IPS-20b (cell line): ENCODE measurements at regions not wholly inside any gene's neighbourhood (a gene's known extent, or its start where the extent isn't known, plus 50 kb on each side); places are given as distances from the start of the nearest gene placed in this dataset.

Experiments used
- H3K27ac ChIP-seq: one replicate; pipeline ENCODE4 v1.5.1; 2013; ENCODE audit warnings: low read length
- H3K27me3 ChIP-seq: 2 replicates; pipeline ENCODE4 v1.6.1; 2013; ENCODE audit warnings: mild to moderate bottlenecking, low read length, inconsistent platforms; ENCODE audit not compliant: insufficient read depth
- H3K36me3 ChIP-seq: 2 replicates; pipeline ENCODE4 v1.6.1; 2013; ENCODE audit warnings: low read depth, mild to moderate bottlenecking, inconsistent platforms, low read length, moderate library complexity; ENCODE audit not compliant: insufficient read depth
- H3K4me1 ChIP-seq: 2 replicates; pipeline ENCODE4 v1.6.1; 2013; ENCODE audit warnings: mild to moderate bottlenecking, control low read depth, inconsistent platforms, low read length, moderate library complexity; ENCODE audit not compliant: insufficient read depth
- H3K4me3 ChIP-seq: 2 replicates; pipeline ENCODE4 v1.5.1; 2013; ENCODE audit warnings: mild to moderate bottlenecking, low read length, inconsistent platforms
- H3K9ac ChIP-seq: 2 replicates; pipeline ENCODE4 v1.6.1; 2013; ENCODE audit warnings: low read depth, mild to moderate bottlenecking, inconsistent platforms, low read length, moderate library complexity
- H3K9me3 ChIP-seq: 2 replicates; pipeline ENCODE4 v1.6.1; 2013; ENCODE audit warnings: mild to moderate bottlenecking, low read depth, low read length, inconsistent platforms; ENCODE audit not compliant: insufficient read depth

DNA sequence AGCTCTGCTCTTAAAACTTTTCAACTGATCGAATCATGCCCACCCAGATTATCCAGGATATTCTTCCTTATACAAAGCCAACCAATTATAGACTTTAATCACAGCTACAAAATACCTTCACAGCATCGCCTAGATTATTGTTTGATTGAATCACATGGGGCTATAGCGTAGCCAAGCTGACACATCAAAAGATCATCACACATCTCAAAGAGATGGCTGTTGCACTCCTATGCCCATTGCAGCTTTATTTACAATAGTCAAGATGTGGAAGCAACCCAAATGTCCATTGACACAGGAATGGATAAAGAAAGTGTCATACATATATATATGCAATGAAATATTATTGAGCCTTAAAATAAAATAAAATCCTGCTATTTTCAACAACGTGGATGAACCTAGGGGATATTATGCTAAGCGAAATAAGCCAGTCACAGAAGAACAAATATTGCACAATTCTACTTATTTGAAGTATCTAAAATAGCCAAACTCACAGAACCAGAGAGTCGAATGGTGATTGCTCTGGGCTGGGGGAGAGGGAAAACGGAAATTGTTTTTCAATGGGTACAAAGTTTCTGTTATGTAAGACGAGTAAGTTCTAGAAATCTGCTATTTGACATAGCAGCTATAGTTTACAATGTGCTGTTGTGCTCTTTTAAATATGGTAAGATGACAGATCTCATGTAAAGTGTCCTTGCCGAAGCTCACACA lies 60.9 kb upstream of the ERCC4 start:
- Histone ChIP-seq H3K27ac (no peak overlapping the region), H3K9me3 (no peaks in the 10 kb centered on the region), H3K36me3 (no peaks in the 10 kb centered on the region), H3K4me1 (no peaks in the 10 kb centered on the region), H3K4me3 (no peak overlapping the region), H3K9ac (no peak overlapping the region), H3K27me3 (no peaks in the 10 kb centered on the region)

DNA sequence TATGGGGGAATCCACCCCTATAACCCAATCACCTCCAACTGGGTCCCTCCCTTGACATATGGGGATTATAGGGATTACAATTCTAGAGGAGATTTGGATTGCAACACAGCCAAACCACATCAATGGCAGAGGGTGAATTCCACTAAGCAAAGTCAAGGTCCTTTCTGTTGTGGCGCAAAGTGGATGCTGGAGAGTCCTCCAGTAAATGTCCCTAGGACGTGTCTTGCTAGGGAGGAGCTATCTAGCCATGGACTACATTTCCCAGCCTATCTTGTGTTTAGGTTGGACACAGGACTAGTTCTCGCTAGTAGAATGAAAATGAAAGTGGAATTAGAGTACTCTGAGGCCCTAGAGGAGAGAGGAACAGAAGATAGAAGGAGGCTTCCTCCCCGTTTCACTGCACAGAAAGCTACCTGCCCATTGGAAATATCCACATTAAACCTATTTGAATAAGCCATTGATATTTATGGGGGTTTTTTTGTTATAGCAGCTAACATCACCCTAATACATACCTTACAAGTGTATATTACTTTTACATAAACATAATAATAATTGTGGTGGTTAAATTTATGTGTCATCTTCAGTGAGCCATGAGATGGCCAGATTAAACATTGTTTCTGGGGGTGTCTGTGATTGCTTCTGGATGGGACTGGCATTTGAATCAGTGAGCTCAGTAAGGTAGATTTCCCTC lies 56.7 kb upstream of the ERCC4 start:
- H3K9me3 ChIP-seq: no peaks in the 10 kb centered on the region
- no peak overlapping the region for H3K9ac ChIP-seq
- H3K27me3 ChIP-seq: no peaks in the 10 kb centered on the region
- H3K4me1 ChIP-seq: no peaks in the 10 kb centered on the region
- H3K36me3 ChIP-seq: no peaks in the 10 kb centered on the region
- no peak overlapping the region for H3K4me3 ChIP-seq
- H3K27ac ChIP-seq: no peak overlapping the region

DNA sequence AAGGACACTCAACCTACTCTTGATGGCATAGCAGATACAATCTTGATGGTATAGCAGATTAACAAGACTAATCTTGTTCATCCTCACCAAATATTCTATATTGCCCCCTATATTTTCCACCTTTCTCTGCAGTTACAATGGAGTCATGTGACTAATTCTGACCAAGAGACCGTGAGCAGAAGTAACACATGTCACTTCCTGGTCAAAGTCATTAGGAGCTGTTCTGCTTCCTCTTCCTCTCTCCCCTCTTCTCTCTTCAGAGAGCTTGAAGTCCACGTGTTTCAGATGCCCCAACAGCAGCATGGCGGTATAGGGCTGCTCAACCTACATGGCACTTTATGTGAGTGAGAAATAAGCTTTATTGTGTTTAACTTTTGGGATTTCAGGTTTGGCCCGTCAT lies 55.3 kb upstream of the ERCC4 start:
- no peaks in the 10 kb centered on the region for H3K4me1 ChIP-seq
- no peak overlapping the region for H3K4me3 ChIP-seq
- H3K27me3 ChIP-seq: no peaks in the 10 kb centered on the region
- no peaks in the 10 kb centered on the region for H3K36me3 ChIP-seq
- no peak overlapping the region for H3K27ac ChIP-seq
- H3K9ac ChIP-seq: no peak overlapping the region
- H3K9me3 ChIP-seq: no peaks in the 10 kb centered on the region

DNA sequence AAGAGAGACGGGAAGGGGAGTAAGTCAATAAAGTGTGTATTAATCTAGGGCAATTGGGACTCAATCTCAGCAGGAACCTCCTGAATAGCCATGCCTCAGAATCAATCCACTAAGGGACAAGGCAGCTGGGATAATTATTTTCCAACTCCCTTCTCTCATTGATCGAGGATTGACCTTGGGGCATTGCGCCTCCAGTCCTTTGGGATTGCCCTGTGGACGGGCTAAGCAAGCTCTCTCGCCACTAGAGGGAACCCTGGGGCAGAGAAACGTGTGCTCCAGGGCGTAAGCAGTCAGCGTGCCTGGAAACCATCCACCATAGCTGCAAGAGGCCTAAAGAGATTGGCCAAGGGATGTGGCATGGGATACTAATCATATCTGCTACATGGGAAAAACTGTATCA lies 53.9 kb upstream of the ERCC4 start:
- Histone ChIP-seq H3K9me3 (no peaks in the 10 kb centered on the region), H3K27me3 (no peaks in the 10 kb centered on the region), H3K4me1 (no peaks in the 10 kb centered on the region), H3K27ac (no peak overlapping the region), H3K36me3 (no peaks in the 10 kb centered on the region), H3K9ac (no peak overlapping the region), H3K4me3 (no peak overlapping the region)
